ENCODE measurements at regions not wholly inside any gene's neighbourhood (a gene's known extent, or its start where the extent isn't known, plus 50 kb on each side); places are given as distances from the start of the nearest gene placed in this dataset.

- no peak for TF ChIP-seq POLR2AphosphoS5 (IDR thresholded peaks at IDR 0.05)
- TF ChIP-seq, protein P1, sequence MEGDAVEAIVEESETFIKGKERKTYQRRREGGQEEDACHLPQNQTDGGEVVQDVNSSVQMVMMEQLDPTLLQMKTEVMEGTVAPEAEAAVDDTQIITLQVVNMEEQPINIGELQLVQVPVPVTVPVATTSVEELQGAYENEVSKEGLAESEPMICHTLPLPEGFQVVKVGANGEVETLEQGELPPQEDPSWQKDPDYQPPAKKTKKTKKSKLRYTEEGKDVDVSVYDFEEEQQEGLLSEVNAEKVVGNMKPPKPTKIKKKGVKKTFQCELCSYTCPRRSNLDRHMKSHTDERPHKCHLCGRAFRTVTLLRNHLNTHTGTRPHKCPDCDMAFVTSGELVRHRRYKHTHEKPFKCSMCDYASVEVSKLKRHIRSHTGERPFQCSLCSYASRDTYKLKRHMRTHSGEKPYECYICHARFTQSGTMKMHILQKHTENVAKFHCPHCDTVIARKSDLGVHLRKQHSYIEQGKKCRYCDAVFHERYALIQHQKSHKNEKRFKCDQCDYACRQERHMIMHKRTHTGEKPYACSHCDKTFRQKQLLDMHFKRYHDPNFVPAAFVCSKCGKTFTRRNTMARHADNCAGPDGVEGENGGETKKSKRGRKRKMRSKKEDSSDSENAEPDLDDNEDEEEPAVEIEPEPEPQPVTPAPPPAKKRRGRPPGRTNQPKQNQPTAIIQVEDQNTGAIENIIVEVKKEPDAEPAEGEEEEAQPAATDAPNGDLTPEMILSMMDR (IDR thresholded peaks at IDR 0.05): no peak
Measured at GRCh38 chr13:59587971-59588716, 575.6 kb downstream of the DIAPH3 start.

Measured in gastroesophageal sphincter (tissue), 3 donors.